Endothelial cell of umbilical vein (primary cell): ENCODE measurements at regions not wholly inside any gene's neighbourhood (a gene's known extent, or its start where the extent isn't known, plus 50 kb on each side); places are given as distances from the start of the nearest gene placed in this dataset.

Experiments used
- BruUV-seq: library from RNA; stranded (reverse); fragments of 400-500 nt; replicated peaks from 2 replicates; lab custom pipeline; 2021; lab: Mats Ljungman, UMichigan
- CTCF ChIA-PET: fragments of 300-600, 350-600 bp; sonication (Branson Sonifier 250); formaldehyde crosslinking; loops from one replicate; lab custom pipeline; 2021; ENCODE audit warnings: antibody characterized with exemption, inconsistent platforms; lab: Charles Lee
- POLR2A ChIA-PET: fragments of 300-600, 350-600 bp; sonication (Branson Sonifier 250); formaldehyde crosslinking; loops from one replicate; lab custom pipeline; 2021; ENCODE audit warnings: antibody characterized with exemption, inconsistent platforms; lab: Charles Lee
- DNase-seq: peaks from one replicate; pipeline ENCODE4 v3.0.0-alpha.2; 2011; ENCODE audit warnings: low read depth, low spot score
- FAIRE-seq: peaks from 2 replicates; lab custom pipeline; 2011; peaks lifted over from hg19 to GRCh38; lab: Jason Lieb, UNC
- H2AFZ ChIP-seq: 2 replicates; pipeline ENCODE4 v1.6.0; 2012; ENCODE audit warnings: low read depth, low read length, control low read depth, inconsistent platforms
- H3K27ac ChIP-seq: 2 replicates; pipeline ENCODE4 v1.5.1; 2011; ENCODE audit warnings: low read depth, mild to moderate bottlenecking, control low read depth, low read length, moderate library complexity; ENCODE audit not compliant: insufficient read depth
- H3K27me3 ChIP-seq, 2 experiments: 2 replicates each; pipeline versions ENCODE4 v1.6.0 to v1.6.1; 2011; ENCODE audit warnings: low read length in 2 of 2, mixed read lengths in 1 of 2; ENCODE audit not compliant: control insufficient read depth in 2 of 2, insufficient read depth in 2 of 2
- H3K36me3 ChIP-seq, 2 experiments: 2 replicates in 1 of 2; 3 replicates in 1 of 2; pipeline ENCODE4 v1.5.1; 2011; ENCODE audit warnings: low read length in 2 of 2, mild to moderate bottlenecking in 1 of 2, moderate library complexity in 1 of 2; ENCODE audit not compliant: control insufficient read depth in 2 of 2, insufficient read depth in 2 of 2; ENCODE audit errors: extremely low read depth in 1 of 2
- H3K4me1 ChIP-seq: 3 replicates; pipeline ENCODE4 v1.5.1; 2011; ENCODE audit warnings: mild to moderate bottlenecking, low read length; ENCODE audit not compliant: control insufficient read depth, insufficient read depth; ENCODE audit errors: extremely low read depth
- H3K4me2 ChIP-seq: 2 replicates; pipeline ENCODE4 v1.6.1; 2011; ENCODE audit warnings: low read length, control low read depth, mixed read lengths; ENCODE audit not compliant: insufficient read depth
- H3K4me3 ChIP-seq, 3 experiments: fragments of 200-600 bp in 1 of 3; sonication (generic), shearing (Covaris generic) in 1 of 3; replicated peaks in 1 of 3; 2 replicates each; pipeline ENCODE4 v1.5.1; 2011 to 2016; ENCODE audit warnings: control low read depth in 3 of 3, low read length in 3 of 3, mild to moderate bottlenecking in 2 of 3, inconsistent platforms in 1 of 3, low read depth in 1 of 3, moderate library complexity in 1 of 3; ENCODE audit not compliant: insufficient read depth in 1 of 3
- H3K79me2 ChIP-seq: 2 replicates; pipeline ENCODE4 v1.6.0; 2012; ENCODE audit warnings: low read length, inconsistent platforms; ENCODE audit not compliant: control insufficient read depth, insufficient read depth
- H3K9ac ChIP-seq: replicated peaks from 2 replicates; pipeline ENCODE3; 2011; ENCODE audit warnings: low read length, control low read depth; ENCODE audit not compliant: insufficient read depth; ENCODE audit errors: extremely low read depth
- H3K9me1 ChIP-seq: replicated peaks from 3 replicates; pipeline ENCODE4 v1.6.0; 2011; ENCODE audit warnings: mild to moderate bottlenecking, low read length; ENCODE audit not compliant: control insufficient read depth, insufficient read depth; ENCODE audit errors: extremely low read depth
- H3K9me3 ChIP-seq: replicated peaks from 2 replicates; pipeline ENCODE4 v1.5.1; 2012; ENCODE audit warnings: low read length, inconsistent platforms; ENCODE audit not compliant: control insufficient read depth, insufficient read depth
- H4K20me1 ChIP-seq: replicated peaks from 2 replicates; pipeline ENCODE3; 2011; ENCODE audit warnings: mild to moderate bottlenecking, low read length; ENCODE audit not compliant: control insufficient read depth, insufficient read depth; ENCODE audit errors: extremely low read depth
- EZH2 ChIP-seq: IDR thresholded peaks from 2 replicates; pipeline ENCODE4 v1.6.1; 2012; ENCODE audit warnings: borderline replicate concordance, low read depth, mild to moderate bottlenecking, moderate library complexity, low read length, inconsistent platforms; ENCODE audit not compliant: severe bottlenecking
- FOS ChIP-seq: IDR thresholded peaks from 2 replicates; pipeline ENCODE4 v1.6.1; 2011; ENCODE audit warnings: mild to moderate bottlenecking, low read length, moderate library complexity, borderline replicate concordance; ENCODE audit not compliant: insufficient read depth
- GATA2 ChIP-seq: IDR thresholded peaks from 2 replicates; pipeline ENCODE4 v1.7.0; 2011; ENCODE audit warnings: low read depth, mild to moderate bottlenecking, moderate library complexity, mixed read lengths, low read length; ENCODE audit not compliant: insufficient read length, insufficient read depth
- JUN ChIP-seq: IDR thresholded peaks from 2 replicates; pipeline ENCODE4 v1.6.1; 2011; ENCODE audit warnings: borderline replicate concordance, low read depth; ENCODE audit not compliant: insufficient read length, insufficient read depth
- MYC ChIP-seq: IDR thresholded peaks from one replicate; pipeline ENCODE4 v1.6.1; 2011; ENCODE audit warnings: mild to moderate bottlenecking, low read depth, low read length
- POLR2A ChIP-seq: IDR thresholded peaks from 2 replicates; pipeline ENCODE4 v1.6.1; 2012; ENCODE audit warnings: low read depth, mild to moderate bottlenecking, control low read depth, low read length
- POLR2AphosphoS5 ChIP-seq: IDR thresholded peaks from 2 replicates; pipeline ENCODE4 v1.6.1; 2012; ENCODE audit warnings: low read depth, mild to moderate bottlenecking, control low read depth, low read length, moderate library complexity; ENCODE audit not compliant: insufficient read depth
- dilution Hi-C: fragments of 300-500 bp; cut with MboI; formaldehyde crosslinking; loops from one replicate; pipeline ENCODE4 v1.15.0; 2019; ENCODE audit warnings: low sequenced_read_pairs; ENCODE audit not compliant: extremely low pct_ligation_motif_present
- intact Hi-C: fragments of 100-400 bp; cut with micrococcal nuclease; formaldehyde crosslinking; loops from one replicate; pipeline ENCODE4 v1.10.0; 2022
- TF ChIP-seq, protein P1 (sequence below): IDR thresholded peaks from 2 replicates; pipeline ENCODE4 v1.6.1; 2011; ENCODE audit not compliant: insufficient read depth, insufficient read length
- TF ChIP-seq, protein P2 (sequence below), 2 donors: IDR thresholded peaks; 1 replicate in 1 of 2; 2 replicates in 1 of 2; pipeline ENCODE4 v1.5.1; 2011; ENCODE audit warnings: low read length in 2 of 2, mild to moderate bottlenecking in 2 of 2, moderate library complexity in 2 of 2, control low read depth in 1 of 2, inconsistent platforms in 1 of 2, low read depth in 1 of 2; ENCODE audit not compliant: insufficient read depth in 1 of 2; ENCODE audit errors: extremely low read depth in 1 of 2

DNA sequence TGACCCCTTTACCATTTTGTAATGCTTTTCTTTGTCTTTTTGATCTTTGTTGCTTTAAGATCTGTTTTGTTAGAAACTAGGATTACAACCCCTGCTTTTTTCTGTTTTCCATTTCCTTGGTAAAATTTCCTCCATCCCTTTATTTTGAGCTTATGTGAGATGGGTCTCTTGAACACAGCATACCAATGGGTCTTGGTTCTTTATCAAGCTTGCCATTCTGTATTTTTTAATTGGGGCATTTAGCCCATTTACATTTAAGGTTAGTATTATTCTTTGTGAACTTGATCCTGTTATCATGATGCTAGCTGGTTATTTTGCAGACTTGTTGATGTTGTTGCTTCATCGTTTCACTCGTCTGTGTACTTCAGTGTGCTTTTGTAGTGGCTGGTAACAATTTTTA lies 337.3 kb downstream of the SPATA31D1 start:
- H3K79me2 ChIP-seq: no peaks in the 10 kb centered on the region
- FAIRE-seq (no peak), DNase-seq (no peak)
- H3K9me3 ChIP-seq: no peaks in the 10 kb centered on the region
- no peak overlapping the region for H3K4me2 ChIP-seq
- dilution Hi-C loops (no loop called here), intact Hi-C loops (no loop called here)
- no peaks in the 10 kb centered on the region for H3K4me1 ChIP-seq
- no peak overlapping the region for H3K27ac ChIP-seq
- no peaks in the 10 kb centered on the region for H3K9me1 ChIP-seq
- CTCF ChIA-PET: no interaction called here
- TF ChIP-seq POLR2A: no peak
- no peak for TF ChIP-seq JUN
- TF ChIP-seq GATA2: no peak
- TF ChIP-seq MYC: no peak
- no peak for TF ChIP-seq FOS
- TF ChIP-seq EZH2: no peak
- TF ChIP-seq POLR2AphosphoS5: no peak
- TF ChIP-seq, protein P1, sequence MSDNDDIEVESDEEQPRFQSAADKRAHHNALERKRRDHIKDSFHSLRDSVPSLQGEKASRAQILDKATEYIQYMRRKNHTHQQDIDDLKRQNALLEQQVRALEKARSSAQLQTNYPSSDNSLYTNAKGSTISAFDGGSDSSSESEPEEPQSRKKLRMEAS: no peak
- TF ChIP-seq, protein P2, sequence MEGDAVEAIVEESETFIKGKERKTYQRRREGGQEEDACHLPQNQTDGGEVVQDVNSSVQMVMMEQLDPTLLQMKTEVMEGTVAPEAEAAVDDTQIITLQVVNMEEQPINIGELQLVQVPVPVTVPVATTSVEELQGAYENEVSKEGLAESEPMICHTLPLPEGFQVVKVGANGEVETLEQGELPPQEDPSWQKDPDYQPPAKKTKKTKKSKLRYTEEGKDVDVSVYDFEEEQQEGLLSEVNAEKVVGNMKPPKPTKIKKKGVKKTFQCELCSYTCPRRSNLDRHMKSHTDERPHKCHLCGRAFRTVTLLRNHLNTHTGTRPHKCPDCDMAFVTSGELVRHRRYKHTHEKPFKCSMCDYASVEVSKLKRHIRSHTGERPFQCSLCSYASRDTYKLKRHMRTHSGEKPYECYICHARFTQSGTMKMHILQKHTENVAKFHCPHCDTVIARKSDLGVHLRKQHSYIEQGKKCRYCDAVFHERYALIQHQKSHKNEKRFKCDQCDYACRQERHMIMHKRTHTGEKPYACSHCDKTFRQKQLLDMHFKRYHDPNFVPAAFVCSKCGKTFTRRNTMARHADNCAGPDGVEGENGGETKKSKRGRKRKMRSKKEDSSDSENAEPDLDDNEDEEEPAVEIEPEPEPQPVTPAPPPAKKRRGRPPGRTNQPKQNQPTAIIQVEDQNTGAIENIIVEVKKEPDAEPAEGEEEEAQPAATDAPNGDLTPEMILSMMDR (IDR thresholded peaks at IDR 0.05; ENCODE audit: extremely low read depth in 1 of 2, insufficient read depth in 1 of 2, low read depth in 1 of 2, low read length in 2 of 2): no peak
- no peak overlapping the region for H2AFZ ChIP-seq
- H3K27me3 ChIP-seq: no peaks in the 10 kb centered on the region
- BruUV-seq: no TSS peak
- H4K20me1 ChIP-seq: no peaks in the 10 kb centered on the region
- no peak overlapping the region for H3K9ac ChIP-seq
- H3K4me3 ChIP-seq: no peak overlapping the region
- POLR2A ChIA-PET: no interaction called here
- no peaks in the 10 kb centered on the region for H3K36me3 ChIP-seq
